ENCODE measurements at regions not wholly inside any gene's neighbourhood (a gene's known extent, or its start where the extent isn't known, plus 50 kb on each side); places are given as distances from the start of the nearest gene placed in this dataset.

GRCh38 chr12:124379379-124379937 is 84.6 kb downstream of the RFLNA start:
- TF ChIP-seq CTCF (conservative IDR thresholded peaks at IDR 0.05): no peak
- no peak for TF ChIP-seq ZFX (IDR thresholded peaks at IDR 0.05)

All from C4-2B (cell line).